Tibial nerve (tissue), 4 donors: ENCODE measurements at regions not wholly inside any gene's neighbourhood (a gene's known extent, or its start where the extent isn't known, plus 50 kb on each side); places are given as distances from the start of the nearest gene placed in this dataset.
"Not testable (repeated sequence)": the region's sequence is repeated elsewhere in the genome, so short reads cannot be mapped to it uniquely, and the experiment has no call there.

Experiments used
- DNase-seq, 2 donors: peaks; one replicate each; pipeline ENCODE4 v3.0.0-alpha.2; 2019; ENCODE audit warnings: low spot score in 2 of 2
- H3K27ac ChIP-seq, 4 donors: fragments of 200-600 bp; sonication (generic) in 3 of 4; one replicate each; pipeline ENCODE4 v1.5.1; 2017 to 2019; ENCODE audit warnings: mild to moderate bottlenecking in 1 of 4
- H3K27me3 ChIP-seq, 2 donors: fragments of 200-600 bp; sonication (generic) in 1 of 2; one replicate each; pipeline versions ENCODE4 v1.5.1 to v1.6.0; 2017 to 2019
- H3K36me3 ChIP-seq, 3 donors: fragments of 200-600 bp; sonication (generic); one replicate each; pipeline ENCODE4 v1.5.1; 2018 to 2019
- H3K4me1 ChIP-seq, 4 donors: fragments of 200-600 bp; sonication (generic) in 3 of 4; one replicate each; pipeline ENCODE4 v1.5.1; 2017 to 2019
- H3K4me3 ChIP-seq, 4 donors: fragments of 200-600 bp; sonication (generic) in 3 of 4; one replicate each; pipeline ENCODE4 v1.5.1; 2017 to 2019; ENCODE audit warnings: mild to moderate bottlenecking in 1 of 4, moderate library complexity in 1 of 4
- H3K9me3 ChIP-seq, 4 donors: fragments of 200-600 bp; sonication (generic) in 3 of 4; one replicate each; pipeline ENCODE4 v1.5.1; 2017 to 2019
- CTCF ChIP-seq, 5 experiments: fragments of 200-600 bp in 3 of 5; fragments of 450-650 bp in 2 of 5; sonication (generic) in 3 of 5; IDR thresholded peaks; one replicate each; pipeline ENCODE4 v1.5.1; 2016 to 2019; ENCODE audit warnings: antibody characterized with exemption in 5 of 5, mild to moderate bottlenecking in 3 of 5, moderate library complexity in 2 of 5
- EP300 ChIP-seq, 2 donors: sonication (generic); formaldehyde crosslinking; IDR thresholded peaks; one replicate each; pipeline ENCODE4 v1.6.1; 2017; ENCODE audit warnings: antibody characterized with exemption in 2 of 2, mild to moderate bottlenecking in 1 of 2
- POLR2A ChIP-seq, 2 donors: fragments of 450-650 bp; IDR thresholded peaks; one replicate each; pipeline ENCODE4 v1.6.1; 2017; ENCODE audit warnings: antibody characterized with exemption in 2 of 2, mild to moderate bottlenecking in 2 of 2, moderate library complexity in 2 of 2
- WGBS, 2 donors: methylation state at CpG; one replicate each; pipeline ENCODE4 v1.1.5; 2018; 5-methylcytosine and 5-hydroxymethylcytosine counted together

GRCh38 chr6:133092199-133092598, 149.0 kb upstream of the EYA4 start:
- H3K4me1 ChIP-seq, result no peaks in the 10 kb centered on the region
- H3K27me3 ChIP-seq, result no peaks in the 10 kb centered on the region
- WGBS, 2 donors, result 96 to 100% methylated on average over 1 of the region's 1 CpG
- no peak overlapping the region for H3K27ac ChIP-seq
- TF ChIP-seq CTCF (IDR thresholded peaks at IDR 0.05) (no peak), EP300 (IDR thresholded peaks at IDR 0.05) (no peak), POLR2A (IDR thresholded peaks at IDR 0.05) (no peak)
- H3K4me3 ChIP-seq, result no peak overlapping the region
- H3K36me3 ChIP-seq, result no peaks in the 10 kb centered on the region
- DNase-seq, result no peak
- H3K9me3 ChIP-seq, result no peaks in the 10 kb centered on the region

GRCh38 chr6:133092771-133093170, 148.4 kb upstream of the EYA4 start:
- H3K4me1 ChIP-seq, result no peaks in the 10 kb centered on the region
- TF ChIP-seq EP300 (IDR thresholded peaks at IDR 0.05), result no peak
- no peak for TF ChIP-seq POLR2A (IDR thresholded peaks at IDR 0.05)
- TF ChIP-seq CTCF (IDR thresholded peaks at IDR 0.05), result no peak
- WGBS, 2 donors, result 88 to 95% methylated on average over 5 of the region's 5 CpGs
- H3K4me3 ChIP-seq, result no peak overlapping the region
- H3K27ac ChIP-seq, result no peak overlapping the region
- no peaks in the 10 kb centered on the region for H3K9me3 ChIP-seq
- DNase-seq, result no peak
- no peaks in the 10 kb centered on the region for H3K36me3 ChIP-seq
- H3K27me3 ChIP-seq, result no peaks in the 10 kb centered on the region

GRCh38 chr6:133093211-133093610, 147.9 kb upstream of the EYA4 start:
- 80 to 100% methylated on average over 3 of the region's 3 CpGs for WGBS, 2 donors
- not testable (repeated sequence) for H3K4me3 ChIP-seq

GRCh38 chr6:133093956-133094355, 147.2 kb upstream of the EYA4 start:
- no peak for DNase-seq
- 40 to 52% methylated on average over 3 of the region's 3 CpGs for WGBS, 2 donors
- Histone ChIP-seq H3K4me1 (no peaks in the 10 kb centered on the region), H3K9me3 (no peaks in the 10 kb centered on the region), H3K4me3 (no peak overlapping the region), H3K27me3 (no peaks in the 10 kb centered on the region), H3K27ac (no peak overlapping the region), H3K36me3 (no peaks in the 10 kb centered on the region)
- TF ChIP-seq POLR2A (IDR thresholded peaks at IDR 0.05) (no peak), EP300 (IDR thresholded peaks at IDR 0.05) (no peak), CTCF (IDR thresholded peaks at IDR 0.05) (no peak)

More at GRCh38 chr6:133093211-133093610, 147.9 kb upstream of the EYA4 start:
- H3K9me3 ChIP-seq, H3K4me1 ChIP-seq, H3K36me3 ChIP-seq, DNase-seq, H3K27me3 ChIP-seq, H3K27ac ChIP-seq: not testable (repeated sequence)

GRCh38 chr6:133097208-133097607, 143.9 kb upstream of the EYA4 start:
- H3K27me3 ChIP-seq, result no peaks in the 10 kb centered on the region
- H3K36me3 ChIP-seq, result no peaks in the 10 kb centered on the region
- 84 to 89% methylated on average over 1 of the region's 1 CpG for WGBS, 2 donors
- no peak overlapping the region for H3K27ac ChIP-seq
- no peak for DNase-seq
- H3K4me3 ChIP-seq, result no peak overlapping the region
- TF ChIP-seq CTCF (IDR thresholded peaks at IDR 0.05), result no peak
- TF ChIP-seq EP300 (IDR thresholded peaks at IDR 0.05), result no peak
- TF ChIP-seq POLR2A (IDR thresholded peaks at IDR 0.05), result no peak
- no peaks in the 10 kb centered on the region for H3K4me1 ChIP-seq
- H3K9me3 ChIP-seq, result no peaks in the 10 kb centered on the region

GRCh38 chr6:133099573-133099972, 141.6 kb upstream of the EYA4 start:
- no peak for TF ChIP-seq EP300 (IDR thresholded peaks at IDR 0.05)
- TF ChIP-seq CTCF (IDR thresholded peaks at IDR 0.05), result no peak
- TF ChIP-seq POLR2A (IDR thresholded peaks at IDR 0.05), result no peak
- H3K36me3 ChIP-seq, result no peaks in the 10 kb centered on the region
- H3K4me3 ChIP-seq, result no peak overlapping the region
- no peak overlapping the region for H3K27ac ChIP-seq
- no peaks in the 10 kb centered on the region for H3K4me1 ChIP-seq
- no peaks in the 10 kb centered on the region for H3K27me3 ChIP-seq
- no peaks in the 10 kb centered on the region for H3K9me3 ChIP-seq
- no peak for DNase-seq
